ENCODE measurements at regions not wholly inside any gene's neighbourhood (a gene's known extent, or its start where the extent isn't known, plus 50 kb on each side); places are given as distances from the start of the nearest gene placed in this dataset.
"Not testable (repeated sequence)": the region's sequence is repeated elsewhere in the genome, so short reads cannot be mapped to it uniquely, and the experiment has no call there.

- no peak for TF ChIP-seq CTCF (IDR thresholded peaks at IDR 0.05; ENCODE audit: control insufficient read depth, insufficient read depth, low read depth, low read length, missing control alignments)
- no peak overlapping the region for H3K4me3 ChIP-seq (ENCODE audit: control insufficient read depth, low read depth, low read length)
- no peak for DNase-seq (ENCODE audit: low read depth)
Measured at GRCh38 chr2:84131278-84131830, 327.7 kb downstream of the SUCLG1 start.

DNA sequence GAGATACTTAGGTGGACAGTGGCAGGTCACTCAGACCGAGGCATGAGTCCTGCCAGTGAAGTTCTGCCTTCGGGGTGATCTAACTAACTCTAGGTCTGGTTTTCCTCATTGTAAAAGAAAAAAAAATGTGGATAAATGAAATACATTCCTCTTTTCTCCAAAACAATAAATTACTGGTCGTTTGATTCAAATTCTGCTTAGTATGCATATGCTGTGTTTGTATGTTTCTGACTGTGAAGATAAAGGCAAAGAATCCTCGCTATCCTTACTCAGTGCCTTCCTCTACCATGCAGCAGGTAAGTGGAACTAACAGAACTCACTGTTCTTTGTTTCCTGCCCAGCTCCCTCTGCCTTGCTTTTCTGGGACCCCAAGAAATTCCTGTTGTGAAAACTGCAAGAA, 330.1 kb downstream of the SUCLG1 start:
- no peak for DNase-seq (ENCODE audit: low read depth)
- no peak overlapping the region for H3K4me3 ChIP-seq (ENCODE audit: control insufficient read depth, low read depth, low read length)
- no peak for TF ChIP-seq CTCF (IDR thresholded peaks at IDR 0.05; ENCODE audit: control insufficient read depth, insufficient read depth, low read depth, low read length, missing control alignments)

GRCh38 chr2:84127812-84128211, 331.3 kb downstream of the SUCLG1 start:
- not testable (repeated sequence) for H3K4me3 ChIP-seq (ENCODE audit: control insufficient read depth, low read depth, low read length); DNase-seq (ENCODE audit: low read depth)

GRCh38 chr2:84126530-84126929, 332.6 kb downstream of the SUCLG1 start:
- no peak for TF ChIP-seq CTCF (IDR thresholded peaks at IDR 0.05; ENCODE audit: control insufficient read depth, insufficient read depth, low read depth, low read length, missing control alignments)
- no peak overlapping the region for H3K4me3 ChIP-seq (ENCODE audit: control insufficient read depth, low read depth, low read length)
- no peak for DNase-seq (ENCODE audit: low read depth)

DNA sequence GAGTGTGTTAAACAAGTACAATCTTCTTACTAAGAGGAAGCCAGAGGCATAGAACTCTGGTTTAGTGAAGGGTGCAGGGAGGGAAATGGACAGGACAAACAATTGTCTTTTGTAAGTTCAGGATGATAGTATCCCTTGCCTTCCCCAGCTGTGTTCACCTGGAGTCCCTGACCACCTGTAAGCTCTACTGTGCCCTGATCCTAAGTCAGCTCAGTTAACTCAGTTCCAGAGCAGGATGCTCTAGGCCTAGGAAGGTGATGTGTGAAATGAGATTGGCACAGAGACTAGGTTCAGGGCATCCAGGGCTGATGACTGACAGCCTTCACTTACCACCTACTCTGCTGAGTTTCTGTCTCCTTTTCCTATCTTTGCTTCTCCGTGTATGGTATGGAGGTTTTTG, 333.0 kb downstream of the SUCLG1 start:
- no peak for TF ChIP-seq CTCF (IDR thresholded peaks at IDR 0.05; ENCODE audit: control insufficient read depth, insufficient read depth, low read depth, low read length, missing control alignments)
- DNase-seq (ENCODE audit: low read depth): no peak
- H3K4me3 ChIP-seq (ENCODE audit: control insufficient read depth, low read depth, low read length): no peak overlapping the region

GRCh38 chr2:84116143-84116542, 342.9 kb downstream of the SUCLG1 start:
- DNase-seq (ENCODE audit: low read depth): no peak
- no peak for TF ChIP-seq CTCF (IDR thresholded peaks at IDR 0.05; ENCODE audit: control insufficient read depth, insufficient read depth, low read depth, low read length, missing control alignments)
- H3K4me3 ChIP-seq (ENCODE audit: control insufficient read depth, low read depth, low read length): no peak overlapping the region

DNA sequence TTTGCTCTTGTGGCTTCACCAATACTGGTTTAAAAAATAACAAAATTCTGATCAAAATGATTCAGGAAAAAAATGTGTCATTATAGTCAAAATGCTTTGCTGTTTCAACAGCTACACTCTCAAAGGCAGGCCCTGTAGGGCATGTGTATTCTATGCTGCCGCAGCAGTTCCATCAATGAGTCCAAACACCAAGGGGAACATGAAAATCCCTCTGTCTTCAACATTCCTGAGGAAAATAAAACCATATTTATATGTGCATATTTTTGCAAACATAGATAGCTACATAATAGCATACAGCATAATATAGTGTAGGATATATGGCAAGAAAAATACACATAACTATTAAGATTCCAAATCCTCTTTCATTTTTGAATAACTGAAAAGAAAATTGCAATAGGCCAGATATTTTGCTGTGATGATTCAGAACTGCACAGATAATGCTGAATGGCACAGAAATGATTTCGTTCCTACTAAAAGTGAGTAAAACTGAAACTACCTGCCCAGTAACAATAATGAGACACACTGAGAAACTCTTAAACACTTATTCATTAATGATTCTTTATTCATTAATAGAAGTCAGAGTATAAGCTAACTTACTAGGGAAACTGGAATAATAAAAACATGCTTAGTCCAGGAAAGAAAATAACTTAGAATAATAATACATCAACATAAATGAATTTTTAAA, 343.8 kb downstream of the SUCLG1 start:
- no peak for DNase-seq (ENCODE audit: low read depth)
- no peak for TF ChIP-seq CTCF (IDR thresholded peaks at IDR 0.05; ENCODE audit: control insufficient read depth, insufficient read depth, low read depth, low read length, missing control alignments)
- no peak overlapping the region for H3K4me3 ChIP-seq (ENCODE audit: control insufficient read depth, low read depth, low read length)

DNA sequence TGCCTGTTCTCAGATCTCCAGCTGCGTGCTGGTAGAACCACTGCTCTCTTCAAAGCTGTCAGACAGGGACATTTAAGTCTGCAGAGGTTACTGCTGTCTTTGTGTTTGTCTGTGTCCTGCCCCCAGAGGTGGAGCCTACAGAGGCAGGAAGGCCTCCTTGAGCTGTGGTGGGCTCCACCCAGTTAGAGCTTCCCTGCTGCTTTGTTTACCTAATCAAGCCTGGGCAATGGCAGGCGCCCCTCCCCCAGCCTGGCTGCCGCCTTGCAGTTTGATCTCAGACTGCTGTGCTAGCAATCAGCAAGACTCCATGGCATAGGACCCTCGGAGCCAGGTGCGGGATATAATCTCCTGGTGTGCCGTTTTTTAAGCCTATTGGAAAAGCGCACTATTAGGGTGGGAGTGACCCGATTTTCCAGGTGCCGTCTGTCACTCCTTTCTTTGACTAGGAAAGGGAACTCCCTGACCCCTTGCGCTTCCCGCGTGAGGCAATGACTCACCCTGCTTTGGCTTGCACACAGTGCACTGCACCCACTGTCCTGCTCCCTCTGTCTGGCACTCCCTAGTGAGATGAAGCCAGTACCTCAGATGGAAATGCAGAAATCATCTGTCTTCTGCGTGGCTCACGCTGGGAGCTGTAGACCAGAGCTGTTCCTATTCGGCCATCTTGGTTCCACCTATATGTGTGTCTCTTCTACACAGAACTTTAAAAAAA, 355.1 kb downstream of the SUCLG1 start:
- not testable (repeated sequence) for H3K4me3 ChIP-seq (ENCODE audit: control insufficient read depth, low read depth, low read length); DNase-seq (ENCODE audit: low read depth)
